Erythroblast (primary cell): ENCODE measurements at regions not wholly inside any gene's neighbourhood (a gene's known extent, or its start where the extent isn't known, plus 50 kb on each side); places are given as distances from the start of the nearest gene placed in this dataset.

Source experiments
- GATA1 ChIP-seq: IDR thresholded peaks from 2 replicates; pipeline ENCODE4 v1.6.1; 2011; ENCODE audit warnings: low read depth, mild to moderate bottlenecking, control low read depth, low read length, moderate library complexity
- POLR2A ChIP-seq: IDR thresholded peaks from 2 replicates; pipeline ENCODE4 v1.6.1; 2011; ENCODE audit warnings: mild to moderate bottlenecking, low read length

GRCh38 chr6:50657513-50657912 is 55.8 kb upstream of the TFAP2D start:
- TF ChIP-seq POLR2A (no peak), GATA1 (no peak)
